GM12874 (cell line): ENCODE measurements at regions not wholly inside any gene's neighbourhood (a gene's known extent, or its start where the extent isn't known, plus 50 kb on each side); places are given as distances from the start of the nearest gene placed in this dataset.

ENCODE experiments used
- CTCF ChIP-seq: IDR thresholded peaks from 2 replicates; pipeline ENCODE4 v1.5.1; 2011; ENCODE audit warnings: low read depth, mild to moderate bottlenecking, control low read depth, low read length, moderate library complexity; ENCODE audit not compliant: insufficient read depth

DNA sequence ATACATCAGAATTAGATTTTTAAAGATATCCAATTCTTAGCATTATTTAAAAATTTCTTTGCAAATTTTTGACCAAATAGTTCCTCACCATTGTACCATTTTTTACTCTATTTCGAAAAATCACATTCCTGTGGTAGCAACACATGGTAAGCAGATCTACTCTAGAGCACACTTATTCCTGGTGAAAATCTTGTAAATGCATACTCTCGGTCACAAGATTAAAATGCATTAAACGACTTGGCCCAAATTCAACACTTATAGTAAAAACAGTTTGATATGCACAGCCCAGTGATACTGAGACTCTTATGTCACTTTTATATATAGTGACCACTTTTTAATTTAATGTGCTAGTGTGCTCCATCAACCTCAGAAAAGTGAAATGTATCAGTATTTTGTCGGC lies 208.8 kb upstream of the TARS1 start:
- TF ChIP-seq CTCF: no peak

DNA sequence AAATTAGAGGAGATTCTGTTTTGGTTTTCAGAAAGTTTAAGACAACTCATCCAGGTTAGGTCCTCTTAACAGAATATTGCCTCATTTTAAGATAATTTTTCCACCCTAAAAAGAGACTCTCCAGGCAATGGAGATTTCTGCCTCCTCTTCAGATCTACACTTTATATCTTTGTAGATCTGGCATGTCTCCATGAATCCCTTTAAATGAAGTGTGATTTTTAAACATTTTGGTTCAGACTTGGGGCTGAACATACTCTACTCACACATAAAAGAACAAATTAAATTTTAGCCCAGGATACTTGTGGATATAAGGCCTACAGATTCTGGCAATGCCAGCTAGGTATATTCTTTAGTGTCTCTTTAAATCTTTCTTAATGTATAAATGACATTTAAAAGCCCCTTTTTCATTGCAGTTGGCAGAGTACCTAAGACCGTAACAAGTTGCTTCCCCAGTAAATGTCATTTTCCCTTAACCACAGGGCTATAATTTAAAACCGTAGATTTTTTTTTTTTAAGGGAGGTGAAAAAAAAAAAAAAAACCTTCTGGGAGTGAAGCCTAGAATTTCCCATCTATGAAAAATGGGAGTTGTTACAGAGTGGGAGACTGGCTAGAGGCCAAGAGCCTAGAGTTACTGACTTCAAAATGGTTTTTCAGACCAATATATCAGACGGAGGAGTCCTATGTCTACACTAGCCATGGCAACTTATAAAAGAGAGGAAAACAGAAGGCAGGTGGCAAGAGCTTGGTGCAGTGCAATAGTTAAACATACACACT lies 207.8 kb upstream of the TARS1 start:
- no peak for TF ChIP-seq CTCF

DNA sequence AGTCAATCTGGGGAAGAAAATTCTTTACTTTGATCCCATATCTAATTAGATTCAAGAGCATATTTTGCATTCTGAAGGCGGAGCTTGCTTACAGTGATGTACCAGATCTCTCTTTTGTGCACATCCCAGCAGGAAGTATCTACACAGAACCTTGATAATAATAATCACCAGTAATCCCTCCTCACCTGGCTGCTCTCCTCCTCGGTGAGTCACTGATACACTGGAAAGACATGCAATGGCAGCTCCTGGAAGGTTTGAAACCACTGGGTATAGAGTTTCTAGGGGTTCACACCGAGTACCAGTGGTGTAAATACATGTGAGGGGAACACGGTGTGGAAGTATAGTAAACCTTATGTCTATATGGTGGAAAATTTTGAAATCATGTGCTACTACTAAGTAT lies 205.5 kb upstream of the TARS1 start:
- TF ChIP-seq CTCF: no peak

- TF ChIP-seq CTCF: no peak
Measured at GRCh38 chr5:33235824-33236223, 204.9 kb upstream of the TARS1 start.

GRCh38 chr5:33237471-33237870 lies 203.3 kb upstream of the TARS1 start:
- TF ChIP-seq CTCF: no peak

DNA sequence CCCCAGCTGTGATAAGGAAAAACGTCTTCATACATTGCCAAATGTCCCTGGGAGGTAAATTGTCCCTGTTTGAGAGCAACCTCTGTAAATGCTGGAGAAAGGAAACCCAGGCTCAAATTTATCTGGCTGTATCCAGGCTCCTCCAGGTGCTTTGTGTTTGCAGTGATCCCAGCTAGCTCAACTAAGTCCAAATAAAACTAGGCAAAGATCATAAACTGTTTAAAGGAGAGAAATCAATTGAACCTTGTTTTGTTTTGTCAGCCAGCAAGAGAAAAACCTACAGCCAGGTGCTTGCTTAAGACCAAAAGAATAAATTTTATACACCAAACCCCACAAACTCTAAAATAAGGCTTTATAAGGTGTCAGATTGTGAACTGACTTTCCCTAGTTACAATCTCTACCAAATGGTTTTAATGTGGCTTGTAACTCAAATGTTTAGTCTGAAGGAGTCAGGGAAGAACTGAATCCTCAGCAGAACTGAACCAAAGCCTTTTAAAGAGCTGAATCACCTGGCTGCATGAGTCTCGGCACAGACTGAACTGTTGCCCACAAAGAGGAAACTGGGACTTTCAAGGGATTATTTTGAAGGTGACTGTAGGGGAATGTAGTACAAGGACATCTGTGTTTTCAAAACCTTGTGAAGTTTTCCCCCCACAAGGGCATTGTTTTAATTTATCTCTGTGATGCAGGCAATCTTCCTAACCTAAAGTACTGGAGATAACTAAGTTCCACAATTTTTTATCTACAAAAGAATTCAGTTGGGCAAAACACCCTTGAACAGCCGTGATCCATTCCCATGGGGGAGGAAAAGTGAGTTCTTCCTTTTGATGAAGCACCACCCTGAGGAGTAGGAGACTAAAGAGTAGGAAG lies 201.7 kb upstream of the TARS1 start:
- TF ChIP-seq CTCF: no peak

- no peak for TF ChIP-seq CTCF
Measured at GRCh38 chr5:33240558-33240957, 200.2 kb upstream of the TARS1 start.
